GM19452 (cell line): ENCODE measurements at regions not wholly inside any gene's neighbourhood (a gene's known extent, or its start where the extent isn't known, plus 50 kb on each side); places are given as distances from the start of the nearest gene placed in this dataset.
"Not testable (repeated sequence)": the region's sequence is repeated elsewhere in the genome, so short reads cannot be mapped to it uniquely, and the experiment has no call there.

Experiments used
- ATAC-seq: cut with Tn5 transposase; IDR thresholded peaks from one replicate; pipeline ENCODE4 v1.9.1; 2021; ENCODE audit not compliant: unreplicated experiment

DNA sequence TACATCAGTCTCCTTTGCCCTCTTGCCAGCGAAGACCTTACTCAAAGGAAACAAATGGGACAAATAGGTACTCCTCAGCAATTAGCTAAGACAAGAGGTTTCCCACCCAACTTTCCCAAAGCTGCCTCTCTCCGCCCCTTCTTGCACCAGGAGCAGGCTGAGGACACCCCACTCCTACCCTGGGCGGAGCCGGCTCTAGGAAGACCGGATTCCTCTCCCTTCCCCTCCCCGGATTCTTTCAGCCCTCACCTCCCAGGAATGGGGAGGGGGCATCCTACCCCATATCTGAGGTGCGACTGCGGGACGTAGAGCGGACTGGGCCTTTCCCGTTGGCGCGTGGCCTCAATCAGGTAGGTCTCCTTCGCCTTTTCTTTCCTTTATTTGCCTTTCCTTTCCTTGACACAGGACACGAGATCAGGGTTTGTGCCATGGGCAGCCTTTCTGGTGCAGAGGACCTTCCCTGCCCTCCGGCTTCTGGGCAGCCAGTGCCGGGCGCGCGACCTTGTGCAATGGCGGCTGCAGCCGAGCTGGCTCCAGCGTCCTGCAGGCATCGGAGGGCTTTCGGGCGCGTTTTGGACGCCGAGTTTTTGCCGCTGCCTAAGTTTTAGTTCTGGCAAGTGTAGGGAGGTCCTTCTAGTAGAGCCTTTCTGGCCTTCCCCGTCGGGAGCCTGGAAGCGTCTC, 279.9 kb downstream of the PLS3 start:
- ATAC-seq, result not testable (repeated sequence)

DNA sequence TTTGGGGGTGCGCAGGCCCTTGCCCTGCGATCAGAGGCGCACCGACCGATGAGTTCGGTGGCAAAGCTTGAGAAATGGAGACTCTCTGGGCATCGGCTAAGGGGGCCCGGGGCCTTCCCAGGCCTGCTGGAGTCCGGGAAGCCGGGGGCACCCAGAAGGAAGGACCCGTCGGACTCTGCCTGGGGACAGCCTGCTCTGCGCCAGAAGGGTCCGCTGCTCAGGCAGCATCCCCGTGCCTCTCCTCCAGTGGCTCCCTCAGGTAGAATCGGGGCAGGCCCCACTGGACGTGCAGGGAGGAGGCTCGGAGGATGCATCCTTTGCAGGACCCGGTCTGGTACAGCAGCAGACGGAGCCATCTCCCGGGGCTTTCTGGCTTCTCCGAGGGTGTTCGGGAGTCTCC, 290.0 kb downstream of the PLS3 start:
- ATAC-seq, result not testable (repeated sequence)

DNA sequence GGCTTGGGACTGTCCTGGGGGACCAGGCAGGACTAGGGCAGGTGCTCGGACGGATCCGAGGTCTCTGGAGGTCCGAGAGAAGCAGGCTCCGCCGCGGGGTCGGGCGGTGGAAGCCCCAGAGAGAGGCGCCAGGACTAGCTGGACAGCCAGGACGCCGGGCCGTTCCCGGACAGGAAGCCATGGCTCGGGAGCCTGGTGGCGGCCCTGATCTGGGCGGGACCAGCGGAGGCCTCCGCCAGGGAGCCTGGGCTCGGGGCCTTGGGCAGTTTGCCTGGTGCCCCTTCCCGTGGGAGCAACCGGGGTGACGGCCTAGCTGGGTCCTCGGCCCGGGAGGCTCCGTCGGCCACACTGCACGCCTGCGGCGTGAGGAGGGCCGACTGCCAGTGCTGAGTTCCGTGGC, 292.3 kb downstream of the PLS3 start:
- ATAC-seq, result not testable (repeated sequence)

DNA sequence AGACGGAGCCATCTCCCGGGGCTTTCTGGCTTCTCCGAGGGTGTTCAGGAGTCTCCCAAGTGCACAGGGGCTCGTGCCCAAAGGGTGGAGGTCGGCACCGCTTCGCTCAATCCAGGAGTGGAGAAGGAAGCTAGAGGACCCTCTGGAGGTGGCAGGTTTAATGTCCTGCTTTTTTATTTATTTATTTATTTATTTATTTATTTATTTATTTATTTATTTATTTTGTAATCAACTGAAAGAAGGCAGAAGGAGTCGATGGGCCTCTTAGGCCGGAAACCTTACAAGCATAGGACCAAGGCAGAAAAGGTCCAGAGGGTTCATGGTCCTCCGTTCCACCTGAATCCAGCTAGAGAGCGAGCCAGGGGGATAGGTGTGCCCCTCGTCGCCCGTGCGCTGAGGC, 289.4 kb upstream of the AGTR2 start:
- ATAC-seq, result not testable (repeated sequence)

DNA sequence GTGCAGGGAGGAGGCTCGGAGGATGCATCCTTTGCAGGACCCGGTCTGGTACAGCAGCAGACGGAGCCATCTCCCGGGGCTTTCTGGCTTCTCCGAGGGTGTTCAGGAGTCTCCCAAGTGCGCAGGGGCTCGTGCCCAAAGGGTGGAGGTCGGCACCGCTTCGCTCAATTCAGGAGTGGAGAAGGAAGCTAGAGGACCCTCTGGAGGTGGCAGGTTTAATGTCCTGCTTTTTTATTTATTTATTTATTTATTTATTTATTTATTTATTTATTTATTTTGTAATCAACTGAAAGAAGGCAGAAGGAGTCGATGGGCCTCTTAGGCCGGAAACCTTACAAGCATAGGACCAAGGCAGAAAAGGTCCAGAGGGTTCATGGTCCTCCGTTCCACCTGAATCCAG, 286.4 kb upstream of the AGTR2 start:
- not testable (repeated sequence) for ATAC-seq

DNA sequence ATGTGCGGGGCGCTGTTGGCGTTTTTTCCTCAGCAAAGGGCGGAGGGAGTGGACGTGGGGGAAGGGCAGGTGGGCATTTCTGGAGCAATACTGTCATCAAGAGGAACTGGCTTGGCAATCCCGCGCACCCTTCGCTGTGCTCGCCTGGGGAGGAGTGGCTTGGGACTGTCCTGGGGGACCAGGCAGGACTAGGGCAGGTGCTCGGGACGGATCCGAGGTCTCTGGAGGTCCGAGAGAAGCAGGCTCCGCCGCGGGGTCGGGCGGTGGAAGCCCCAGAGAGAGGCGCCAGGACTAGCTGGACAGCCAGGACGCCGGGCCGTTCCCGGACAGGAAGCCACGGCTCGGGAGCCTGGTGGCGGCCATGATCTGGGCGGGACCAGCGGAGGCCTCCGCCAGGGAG, 282.5 kb upstream of the AGTR2 start:
- ATAC-seq, result not testable (repeated sequence)

DNA sequence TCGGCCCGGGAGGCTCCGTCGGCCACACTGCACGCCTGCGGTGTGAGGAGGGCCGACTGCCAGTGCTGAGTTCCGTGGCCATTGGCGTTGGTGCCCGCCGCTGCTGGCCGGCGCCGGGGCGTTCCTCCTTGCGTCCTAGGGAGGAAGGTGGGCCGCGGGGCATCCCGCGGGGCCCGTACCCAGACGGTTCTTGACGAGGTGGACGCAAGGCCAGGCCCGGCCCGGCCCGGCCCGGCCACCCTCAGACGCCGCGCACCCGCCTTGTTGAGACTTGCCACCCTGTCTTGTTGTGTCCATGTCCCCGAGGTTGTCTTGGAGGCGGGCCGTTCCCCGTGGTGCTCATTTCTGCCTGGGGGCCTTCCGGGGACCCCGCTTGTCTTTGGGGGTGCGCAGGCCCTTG, 282.0 kb upstream of the AGTR2 start:
- not testable (repeated sequence) for ATAC-seq

DNA sequence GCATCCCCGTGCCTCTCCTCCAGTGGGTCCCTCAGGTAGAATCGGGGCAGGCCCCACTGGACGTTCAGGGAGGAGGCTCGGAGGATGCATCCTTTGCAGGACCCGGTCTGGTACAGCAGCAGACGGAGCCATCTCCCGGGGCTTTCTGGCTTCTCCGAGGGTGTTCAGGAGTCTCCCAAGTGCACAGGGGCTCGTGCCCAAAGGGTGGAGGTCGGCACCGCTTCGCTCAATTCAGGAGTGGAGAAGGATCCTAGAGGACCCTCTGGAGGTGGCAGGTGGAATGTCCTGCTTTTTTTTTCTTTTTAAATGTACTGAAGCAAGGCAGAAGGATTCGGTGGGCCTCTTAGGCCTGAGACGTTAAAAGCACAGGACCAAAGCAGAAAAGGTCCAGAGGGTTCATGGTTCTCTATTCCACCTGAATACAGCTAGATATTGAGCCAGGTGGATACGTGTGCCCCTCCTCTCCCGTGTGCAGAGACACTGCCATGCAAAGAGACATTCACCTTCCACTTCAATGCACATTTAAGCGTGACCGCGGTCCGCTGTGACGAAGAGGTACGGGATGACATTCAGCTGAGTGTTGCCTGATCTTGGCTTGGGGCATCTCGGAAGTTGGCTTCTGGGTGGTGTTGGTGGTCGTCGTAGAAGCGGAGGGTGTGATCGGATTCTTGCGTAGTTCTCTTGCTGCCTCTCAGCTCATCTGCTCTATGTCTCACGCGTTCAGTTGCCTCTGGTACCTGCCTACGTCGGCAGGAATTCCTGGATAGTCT, 281.2 kb upstream of the AGTR2 start:
- ATAC-seq, result no peak

DNA sequence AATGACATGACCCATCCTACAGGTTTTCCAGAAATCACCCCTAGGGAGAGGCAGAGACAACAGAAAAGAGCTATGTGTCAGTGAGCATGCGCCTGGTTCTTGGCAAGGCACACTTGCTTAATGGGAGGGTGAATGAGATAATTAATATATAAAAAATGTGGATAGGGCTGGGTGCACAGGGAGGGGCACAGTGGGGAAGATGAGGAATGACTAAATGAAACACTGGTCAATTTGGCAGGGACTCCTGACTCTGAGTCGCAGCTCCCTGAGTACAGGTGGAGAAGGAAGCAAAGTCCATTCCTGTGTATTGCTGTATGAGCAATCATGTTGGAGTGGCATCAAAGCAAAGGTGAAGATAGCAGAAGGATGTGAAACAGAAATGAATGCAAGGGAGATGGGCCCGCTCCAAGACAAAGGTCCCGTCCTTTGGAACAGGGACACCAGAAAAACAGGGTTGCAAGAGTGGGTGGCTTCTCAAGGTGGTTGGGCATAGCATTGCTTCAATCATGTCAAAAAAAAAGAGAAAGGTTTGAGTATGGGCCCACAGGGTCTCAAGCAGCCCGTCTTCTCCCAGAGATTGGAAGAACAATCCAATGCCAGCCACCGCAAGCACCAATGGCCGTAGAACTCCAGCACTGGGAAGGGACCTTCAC, 278.4 kb upstream of the AGTR2 start:
- no peak for ATAC-seq

DNA sequence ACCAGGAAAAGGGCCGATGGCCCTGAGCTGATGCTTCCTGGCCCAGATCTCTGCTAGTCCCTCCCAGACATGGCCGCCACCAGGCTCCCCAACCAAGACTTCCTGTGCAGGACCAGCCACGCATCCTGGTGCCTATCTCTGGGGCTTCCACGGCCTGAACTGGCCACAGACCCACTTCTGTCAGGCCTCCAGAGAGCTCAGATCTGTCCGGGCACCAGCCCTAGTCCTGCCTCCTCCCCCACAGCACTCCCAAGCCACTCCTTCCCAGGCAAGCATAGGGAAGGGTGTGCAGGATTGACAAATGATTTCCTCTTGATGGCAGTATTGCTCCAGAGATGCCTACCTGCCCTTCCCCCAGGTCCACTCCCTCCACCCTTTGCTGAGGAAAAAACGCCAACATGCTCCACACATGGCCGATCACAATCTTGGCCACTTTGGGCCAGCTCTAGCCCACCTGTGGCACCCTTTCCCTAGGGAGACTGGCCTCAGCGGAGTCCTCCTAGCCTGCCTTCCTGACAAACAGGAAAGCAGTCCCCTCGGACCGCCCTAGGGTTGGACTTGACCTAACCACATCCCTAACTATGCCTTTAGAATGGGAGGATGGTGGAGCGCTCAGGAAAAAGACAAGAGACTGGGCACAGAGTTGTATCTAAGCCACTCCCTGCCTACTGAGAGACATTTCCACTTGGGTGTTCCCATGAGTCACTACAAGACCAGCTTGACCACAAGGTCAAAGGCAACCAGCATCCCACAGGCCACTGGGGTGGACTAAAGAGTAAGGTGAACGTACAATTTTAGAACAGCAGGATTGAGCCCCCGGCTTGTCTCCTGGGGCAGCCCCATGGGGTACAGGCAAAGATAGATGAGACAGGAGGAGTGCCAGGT, 277.5 kb upstream of the AGTR2 start:
- no peak for ATAC-seq

DNA sequence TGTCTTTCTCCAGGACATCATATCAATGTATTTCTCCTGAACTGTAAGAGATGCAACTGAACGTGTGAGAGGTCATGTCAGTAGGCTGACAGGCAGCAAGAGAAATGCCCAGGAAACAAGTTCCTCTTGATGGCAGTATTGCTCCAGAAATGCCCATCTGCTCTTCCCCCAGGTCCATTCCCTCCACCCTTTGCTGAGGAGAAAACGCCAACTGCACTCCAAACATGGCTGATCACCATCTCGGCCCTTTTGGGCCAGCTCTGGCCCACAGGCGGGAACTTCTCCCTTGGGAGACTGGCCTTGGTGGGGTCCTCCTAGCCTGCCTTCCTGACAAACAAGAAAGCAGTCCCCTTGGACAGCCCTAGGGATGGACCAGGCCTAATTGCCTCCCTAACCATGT, 276.5 kb upstream of the AGTR2 start:
- ATAC-seq, result no peak

DNA sequence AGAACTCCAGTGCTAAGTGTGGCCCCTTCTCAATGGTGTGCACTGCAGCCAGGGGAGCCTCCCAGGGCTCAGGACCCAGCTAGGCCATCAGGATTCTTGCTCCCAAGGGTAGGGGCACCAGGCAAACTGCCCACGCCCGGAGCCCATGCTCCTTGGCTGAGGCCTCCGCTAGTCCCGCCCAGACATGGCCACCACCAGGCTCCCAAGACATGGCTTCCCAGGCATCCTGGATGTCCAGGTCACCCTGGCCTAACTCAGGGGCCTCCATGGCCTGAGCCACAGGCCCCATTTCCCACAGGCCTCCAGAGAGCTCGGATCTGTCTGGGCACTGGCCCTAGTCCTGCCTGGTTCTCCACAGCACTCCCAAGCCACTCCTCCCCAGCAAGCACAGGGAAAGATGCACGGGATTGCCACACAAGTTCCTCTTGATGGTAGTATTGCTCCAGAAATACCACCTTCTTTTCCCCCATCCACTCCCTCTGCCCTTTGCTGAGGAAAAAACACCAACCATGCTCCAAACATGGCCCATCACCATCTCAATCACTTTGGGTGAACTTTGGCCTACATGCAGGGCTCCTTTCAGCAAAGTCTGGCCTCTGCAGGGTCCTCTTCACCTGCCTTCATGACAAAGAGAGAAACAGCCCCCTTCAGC, 274.7 kb upstream of the AGTR2 start:
- ATAC-seq, result no peak

DNA sequence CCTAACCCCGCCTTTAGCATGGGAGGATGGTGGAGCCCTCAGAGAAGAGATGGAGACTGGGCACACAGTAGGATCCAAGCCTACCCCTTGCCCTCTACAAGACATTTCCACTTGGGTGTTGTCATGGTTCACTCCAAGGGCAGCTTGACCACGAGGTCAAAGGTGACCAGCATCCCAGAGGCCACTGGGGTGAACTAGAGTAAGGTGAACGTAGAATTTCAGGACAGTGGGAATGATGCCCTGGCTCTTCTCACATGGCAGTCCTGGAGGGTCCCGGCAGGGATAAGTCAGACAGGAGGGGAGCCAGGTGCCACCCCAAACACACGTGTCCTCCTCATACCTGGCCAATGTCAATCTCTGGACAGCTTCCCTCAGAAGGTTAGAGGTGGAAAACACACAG, 274.2 kb upstream of the AGTR2 start:
- no peak for ATAC-seq

DNA sequence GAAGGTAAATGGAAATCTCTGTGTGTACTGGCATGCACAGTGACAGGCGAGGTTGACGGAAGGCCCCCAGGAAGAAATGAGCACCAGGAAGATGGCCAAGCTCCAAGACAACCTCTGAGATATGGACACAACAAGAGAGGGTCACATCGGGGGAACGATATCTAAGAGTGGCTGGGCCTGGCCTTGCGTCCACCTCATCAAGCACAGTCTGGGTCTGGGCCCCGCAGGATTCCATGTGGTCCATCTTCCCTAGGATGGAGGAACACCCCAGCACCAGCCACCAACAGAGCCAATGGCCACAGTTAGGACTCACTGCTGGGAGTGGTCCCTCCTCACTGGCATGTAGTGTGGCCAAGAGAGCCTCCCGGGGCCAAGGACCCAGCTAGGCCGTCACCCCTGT, 272.6 kb upstream of the AGTR2 start:
- ATAC-seq, result no peak

DNA sequence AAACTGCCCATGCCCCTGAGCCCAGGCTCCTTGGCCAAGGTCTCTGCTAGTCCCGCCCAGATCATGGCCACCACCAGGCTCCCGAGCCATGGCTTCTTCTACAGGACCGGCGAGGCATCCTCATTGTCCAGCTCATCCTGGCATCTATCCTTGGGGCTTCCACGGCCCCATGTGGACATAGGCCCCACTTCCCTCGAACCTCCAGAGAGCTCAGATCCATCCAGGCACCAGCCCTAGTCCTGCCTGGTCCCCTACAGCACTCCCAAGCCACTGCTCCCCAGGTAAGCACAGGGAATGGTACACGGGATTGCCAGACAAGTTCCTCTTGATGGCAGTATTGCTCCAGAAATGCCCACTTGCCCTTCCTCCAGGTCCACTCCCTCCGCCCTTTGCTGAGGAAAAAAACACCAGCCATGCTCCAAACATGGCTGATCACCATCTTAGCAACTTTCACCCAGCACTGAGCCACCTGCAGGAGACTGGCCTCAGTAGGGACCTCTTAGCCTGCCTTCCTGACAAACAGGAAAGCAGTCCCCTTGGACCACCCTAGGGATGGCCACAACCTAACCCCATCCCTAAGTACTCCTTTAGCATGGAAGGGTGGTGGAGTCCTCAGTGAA, 272.1 kb upstream of the AGTR2 start:
- ATAC-seq, result no peak

DNA sequence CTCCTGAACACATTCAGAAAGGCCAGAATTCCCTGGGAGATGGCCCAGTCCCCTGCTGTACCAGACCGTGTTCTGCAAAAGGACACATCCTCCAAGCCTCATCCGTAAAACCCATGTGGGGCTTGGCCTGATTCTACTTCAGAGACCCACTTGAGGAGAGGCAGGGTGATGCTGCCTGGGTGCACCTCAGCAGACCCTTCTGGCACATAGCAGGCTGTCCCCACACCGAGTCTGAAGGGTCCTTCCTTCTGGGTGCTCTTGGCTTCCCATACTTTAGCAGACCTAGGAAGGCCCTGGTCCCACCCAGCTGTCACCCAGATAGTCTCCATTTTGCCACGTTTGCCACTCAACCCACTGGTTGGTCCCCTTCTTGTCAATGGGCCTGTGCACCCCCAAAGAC, 270.1 kb upstream of the AGTR2 start:
- ATAC-seq, result no peak

DNA sequence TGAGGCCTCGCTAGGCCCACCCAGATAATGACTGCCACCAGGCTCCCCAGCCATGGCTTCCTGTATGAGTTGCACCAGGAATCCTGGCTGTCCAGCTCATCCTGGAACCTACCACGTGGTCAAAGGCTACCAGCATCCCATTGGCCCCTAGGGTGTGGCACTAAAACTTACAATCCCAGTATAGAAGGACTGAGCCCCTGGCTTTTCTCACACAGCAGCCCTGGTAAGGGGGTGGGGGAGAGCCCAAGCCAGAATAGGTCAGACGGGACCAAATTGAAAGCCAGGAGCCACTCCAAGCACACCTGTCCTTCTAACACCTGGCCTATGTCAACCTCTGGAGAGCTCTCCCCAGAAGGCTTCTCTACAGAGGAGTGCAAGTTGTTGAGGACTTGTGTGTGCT, 269.3 kb upstream of the AGTR2 start:
- no peak for ATAC-seq

DNA sequence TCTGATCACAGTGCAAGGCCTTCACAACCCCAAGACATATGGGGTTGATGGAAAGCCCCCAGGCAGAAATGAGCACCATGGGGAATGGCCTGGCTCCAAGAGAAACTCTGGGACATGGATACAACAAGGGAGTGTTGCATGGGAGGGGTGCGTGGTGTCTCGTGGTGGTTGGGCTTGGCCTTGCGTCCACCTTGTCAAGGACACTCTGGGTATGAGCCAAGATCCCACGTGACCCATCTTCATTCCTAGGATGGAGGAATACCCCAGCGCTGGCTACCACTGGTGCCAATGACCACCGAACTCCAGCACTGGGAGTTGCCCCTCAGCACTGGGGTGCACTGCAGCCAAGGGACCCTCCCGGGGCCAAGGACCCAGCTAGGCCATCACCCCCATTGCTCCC, 267.5 kb upstream of the AGTR2 start:
- ATAC-seq, result no peak

DNA sequence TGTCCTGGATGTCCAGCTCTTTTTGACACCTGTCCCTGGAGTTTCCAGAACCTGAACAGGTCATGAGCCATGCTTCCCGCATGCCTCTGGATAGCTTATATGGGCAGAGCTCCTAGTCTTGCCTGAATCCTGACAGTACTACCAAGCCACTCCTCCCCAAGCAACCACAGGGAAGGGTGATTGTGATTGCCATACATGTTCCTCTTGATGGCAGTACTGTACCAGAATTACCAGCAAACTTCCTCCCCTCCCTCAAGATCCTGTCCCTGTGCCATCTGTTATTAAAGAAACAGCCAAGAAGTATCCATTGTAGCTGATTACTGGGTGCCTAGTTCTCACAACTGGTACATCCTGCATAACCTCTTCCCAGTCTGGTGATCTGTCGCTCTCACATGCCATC, 264.3 kb upstream of the AGTR2 start:
- no peak for ATAC-seq

DNA sequence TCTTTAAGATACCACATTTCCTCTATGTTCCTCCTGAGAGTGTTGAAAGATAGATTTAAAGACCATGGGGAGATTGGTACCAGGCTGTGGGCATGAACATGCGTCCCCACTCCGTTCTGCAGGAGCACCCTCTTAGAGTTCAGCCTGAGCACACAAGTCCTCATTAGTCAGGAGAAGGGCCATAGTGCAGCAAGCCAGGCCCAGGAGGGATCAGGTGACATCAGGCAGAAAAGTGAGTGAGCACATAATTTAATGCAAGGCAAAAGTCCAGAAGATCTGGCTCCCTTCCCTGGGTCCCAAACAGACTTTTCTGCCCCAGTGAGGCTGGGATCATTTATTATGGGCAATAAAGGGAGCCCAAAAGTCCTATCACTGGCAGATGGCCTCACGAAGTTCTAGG, 263.7 kb upstream of the AGTR2 start:
- no peak for ATAC-seq
